ENCODE measurements at regions not wholly inside any gene's neighbourhood (a gene's known extent, or its start where the extent isn't known, plus 50 kb on each side); places are given as distances from the start of the nearest gene placed in this dataset.
"Not testable (repeated sequence)": the region's sequence is repeated elsewhere in the genome, so short reads cannot be mapped to it uniquely, and the experiment has no call there.

- TF ChIP-seq ZNF292 (tag by site-specific recombination; IDR thresholded peaks at IDR 0.05; ENCODE audit: borderline replicate concordance, low read depth); REST (tag by site-specific recombination; IDR thresholded peaks at IDR 0.05); ZNF175 (tag by site-specific recombination; IDR thresholded peaks at IDR 0.05); ZNF239 (tag by site-specific recombination; IDR thresholded peaks at IDR 0.05); CTCF (tag by site-specific recombination; IDR thresholded peaks at IDR 0.05); MZF1 (tag by site-specific recombination; IDR thresholded peaks at IDR 0.05; ENCODE audit: borderline replicate concordance); ZNF555 (tag by site-specific recombination; conservative IDR thresholded peaks at IDR 0.05): not testable (repeated sequence)
Measured at GRCh38 chr2:186922316-186922715, 73.3 kb upstream of the ZSWIM2 start.

Measured in HEK293 (cell line).